Osteocyte (in vitro differentiated cells): ENCODE measurements at regions not wholly inside any gene's neighbourhood (a gene's known extent, or its start where the extent isn't known, plus 50 kb on each side); places are given as distances from the start of the nearest gene placed in this dataset.
"Not testable (repeated sequence)": the region's sequence is repeated elsewhere in the genome, so short reads cannot be mapped to it uniquely, and the experiment has no call there.

ENCODE experiments used
- DNase-seq: peaks from one replicate; pipeline ENCODE4 v3.0.0; 2021; ENCODE audit warnings: mixed read lengths; ENCODE audit not compliant: unreplicated experiment; ENCODE audit errors: extremely low spot score
- H3K27ac Mint-ChIP-seq: one replicate; pipeline ENCODE4 v1.8.0; 2021; ENCODE audit warnings: mild to moderate bottlenecking, mixed read lengths; ENCODE audit not compliant: unreplicated experiment
- H3K27me3 Mint-ChIP-seq: one replicate; pipeline ENCODE4 v1.8.0; 2021; ENCODE audit warnings: mixed read lengths; ENCODE audit not compliant: unreplicated experiment
- H3K36me3 Mint-ChIP-seq: one replicate; pipeline ENCODE4 v1.8.0; 2021; ENCODE audit warnings: mixed read lengths; ENCODE audit not compliant: unreplicated experiment
- H3K4me1 Mint-ChIP-seq: one replicate; pipeline ENCODE4 v1.8.0; 2021; ENCODE audit warnings: mixed read lengths; ENCODE audit not compliant: unreplicated experiment
- H3K4me3 Mint-ChIP-seq: one replicate; pipeline ENCODE4 v1.8.0; 2021; ENCODE audit warnings: mild to moderate bottlenecking, moderate library complexity, mixed read lengths; ENCODE audit not compliant: unreplicated experiment
- H3K9me3 Mint-ChIP-seq: one replicate; pipeline ENCODE4 v1.8.0; 2021; ENCODE audit warnings: mixed read lengths; ENCODE audit not compliant: unreplicated experiment
- TF ChIP-seq, protein P1 (sequence below): fragments of 200-600 bp; sonication (generic); IDR thresholded peaks from 2 replicates; pipeline ENCODE4 v1.5.0; 2021; ENCODE audit warnings: antibody characterized with exemption, mild to moderate bottlenecking, moderate library complexity

DNA sequence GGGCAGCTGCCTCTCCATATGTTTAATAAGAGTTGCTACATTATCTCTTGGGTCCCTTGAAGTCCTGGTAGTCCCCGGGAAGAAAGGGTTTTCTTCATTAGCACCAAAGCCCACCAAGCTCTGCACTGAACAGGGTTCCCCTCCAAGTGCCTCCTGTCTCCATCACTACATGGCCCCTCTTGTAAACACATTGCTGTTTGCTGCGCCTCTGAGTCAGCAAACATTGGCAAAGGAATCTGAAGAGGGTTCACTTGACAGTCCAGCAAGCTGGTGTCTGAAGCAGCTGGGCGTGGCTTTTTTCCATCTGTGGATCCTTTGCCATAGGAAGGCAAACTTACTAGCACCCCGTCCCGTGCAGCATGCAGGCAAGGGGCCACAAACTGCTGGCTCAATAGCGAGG lies 82.8 kb downstream of the TEX51 start:
- no peak for DNase-seq
- H3K27ac Mint-ChIP-seq, result no peak overlapping the region
- no peak overlapping the region for H3K4me3 Mint-ChIP-seq
- H3K27me3 Mint-ChIP-seq, result peaks cover 44% of the 10 kb centered on the region
- no peaks in the 10 kb centered on the region for H3K4me1 Mint-ChIP-seq
- H3K36me3 Mint-ChIP-seq, result no peaks in the 10 kb centered on the region
- TF ChIP-seq, protein P1, sequence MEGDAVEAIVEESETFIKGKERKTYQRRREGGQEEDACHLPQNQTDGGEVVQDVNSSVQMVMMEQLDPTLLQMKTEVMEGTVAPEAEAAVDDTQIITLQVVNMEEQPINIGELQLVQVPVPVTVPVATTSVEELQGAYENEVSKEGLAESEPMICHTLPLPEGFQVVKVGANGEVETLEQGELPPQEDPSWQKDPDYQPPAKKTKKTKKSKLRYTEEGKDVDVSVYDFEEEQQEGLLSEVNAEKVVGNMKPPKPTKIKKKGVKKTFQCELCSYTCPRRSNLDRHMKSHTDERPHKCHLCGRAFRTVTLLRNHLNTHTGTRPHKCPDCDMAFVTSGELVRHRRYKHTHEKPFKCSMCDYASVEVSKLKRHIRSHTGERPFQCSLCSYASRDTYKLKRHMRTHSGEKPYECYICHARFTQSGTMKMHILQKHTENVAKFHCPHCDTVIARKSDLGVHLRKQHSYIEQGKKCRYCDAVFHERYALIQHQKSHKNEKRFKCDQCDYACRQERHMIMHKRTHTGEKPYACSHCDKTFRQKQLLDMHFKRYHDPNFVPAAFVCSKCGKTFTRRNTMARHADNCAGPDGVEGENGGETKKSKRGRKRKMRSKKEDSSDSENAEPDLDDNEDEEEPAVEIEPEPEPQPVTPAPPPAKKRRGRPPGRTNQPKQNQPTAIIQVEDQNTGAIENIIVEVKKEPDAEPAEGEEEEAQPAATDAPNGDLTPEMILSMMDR, result no peak
- no peaks in the 10 kb centered on the region for H3K9me3 Mint-ChIP-seq

DNA sequence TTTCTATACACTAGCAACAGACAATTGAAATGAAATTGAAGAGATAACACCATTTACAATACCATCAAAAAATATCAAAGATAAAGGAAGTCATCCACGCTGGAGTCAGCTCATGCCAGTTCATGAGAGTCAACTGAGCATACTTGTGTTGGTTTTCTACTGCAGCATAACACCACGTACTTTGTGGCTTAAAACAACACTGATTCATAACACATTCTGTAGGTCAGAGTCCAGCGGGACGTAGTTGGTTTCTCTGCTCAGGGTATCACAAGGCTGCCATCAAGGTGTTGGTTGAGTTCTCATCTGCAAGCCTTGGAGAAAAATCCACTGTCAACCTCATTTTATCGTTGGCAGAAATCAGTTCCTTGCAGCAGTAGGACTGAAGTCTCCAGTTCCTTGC lies 84.2 kb downstream of the TEX51 start:
- Mint-ChIP-seq H3K27me3 (peaks cover 55% of the 10 kb centered on the region), H3K27ac (no peak overlapping the region), H3K4me1 (no peaks in the 10 kb centered on the region), H3K36me3 (no peaks in the 10 kb centered on the region), H3K9me3 (no peaks in the 10 kb centered on the region), H3K4me3 (no peak overlapping the region)
- TF ChIP-seq, protein P1, result no peak
- no peak for DNase-seq

DNA sequence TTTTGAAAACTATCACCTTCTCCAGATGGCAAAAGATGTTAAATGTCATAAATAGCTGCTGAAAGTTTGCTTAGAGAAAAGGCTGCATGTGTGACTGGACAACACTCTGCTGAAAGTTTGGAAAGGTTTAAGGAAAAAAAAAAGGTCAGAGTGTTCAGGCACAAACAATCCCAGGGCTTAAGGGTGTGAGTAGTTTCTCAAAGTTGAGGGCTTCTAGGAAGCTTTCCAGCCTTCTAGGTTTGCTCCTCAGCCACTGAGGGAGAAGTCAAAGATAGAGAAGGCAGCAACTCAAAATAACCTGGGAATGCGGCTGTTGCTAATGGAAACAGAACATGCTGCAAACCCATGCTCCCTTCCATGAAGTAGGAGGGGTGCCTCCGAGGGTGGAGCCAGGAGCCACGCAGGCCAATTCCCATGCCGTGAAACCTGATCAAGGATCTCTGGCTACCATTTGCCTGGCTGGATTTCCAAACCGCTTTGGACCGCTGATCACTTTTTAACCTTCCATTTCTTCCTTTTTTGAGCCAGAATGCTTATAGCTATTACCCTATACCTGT lies 88.0 kb downstream of the TEX51 start:
- Mint-ChIP-seq H3K36me3 (no peaks in the 10 kb centered on the region), H3K27ac (no peak overlapping the region), H3K4me3 (no peak overlapping the region), H3K27me3 (peaks cover 72% of the 10 kb centered on the region), H3K9me3 (no peaks in the 10 kb centered on the region), H3K4me1 (no peaks in the 10 kb centered on the region)
- DNase-seq, result no peak
- TF ChIP-seq, protein P1, result no peak

DNA sequence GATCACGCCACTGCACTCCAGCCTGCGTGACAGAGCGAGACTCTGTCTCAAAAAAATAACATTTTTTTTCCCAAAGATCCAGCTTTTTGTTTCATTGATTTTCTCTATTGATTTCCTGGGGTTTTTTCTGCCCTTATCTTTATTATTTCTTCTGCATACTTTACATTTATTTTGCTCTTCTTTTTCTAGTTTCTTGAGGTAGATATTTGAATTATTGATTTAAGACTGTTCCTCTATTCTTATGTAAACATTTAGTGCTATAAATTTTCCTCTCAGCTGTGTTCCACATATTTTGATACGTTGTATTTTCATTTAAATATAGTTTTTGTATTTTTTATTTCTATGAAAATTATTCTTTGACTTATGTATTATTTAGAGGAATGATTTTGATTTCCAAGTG lies 89.8 kb downstream of the TEX51 start:
- Mint-ChIP-seq H3K27me3 (peaks cover 78% of the 10 kb centered on the region), H3K4me1 (no peaks in the 10 kb centered on the region), H3K4me3 (no peak overlapping the region), H3K27ac (no peak overlapping the region), H3K9me3 (no peaks in the 10 kb centered on the region), H3K36me3 (no peaks in the 10 kb centered on the region)
- no peak for DNase-seq
- TF ChIP-seq, protein P1, result no peak

DNA sequence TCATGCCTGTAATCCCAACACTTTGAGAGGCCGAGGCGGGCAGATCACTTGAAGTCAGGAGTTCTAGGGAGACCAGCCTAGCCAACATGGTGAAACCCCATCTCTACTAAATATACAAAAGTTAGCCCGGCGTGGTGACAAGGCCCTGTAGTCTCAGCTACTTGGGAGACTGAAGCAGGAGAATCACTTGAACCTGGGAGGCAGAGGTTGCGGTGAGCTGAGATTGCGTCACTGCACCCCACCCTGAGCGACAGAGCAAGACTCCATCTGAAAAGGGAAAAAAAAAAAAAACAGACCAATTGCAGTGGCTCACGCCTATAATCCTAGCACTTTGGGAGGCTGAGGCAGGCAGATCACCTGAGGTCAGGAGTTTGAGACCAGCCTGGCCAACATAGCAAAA lies 90.4 kb downstream of the TEX51 start:
- peaks cover 72% of the 10 kb centered on the region for H3K27me3 Mint-ChIP-seq
- H3K27ac Mint-ChIP-seq, H3K4me1 Mint-ChIP-seq, H3K9me3 Mint-ChIP-seq, H3K4me3 Mint-ChIP-seq, DNase-seq, H3K36me3 Mint-ChIP-seq: not testable (repeated sequence)

DNA sequence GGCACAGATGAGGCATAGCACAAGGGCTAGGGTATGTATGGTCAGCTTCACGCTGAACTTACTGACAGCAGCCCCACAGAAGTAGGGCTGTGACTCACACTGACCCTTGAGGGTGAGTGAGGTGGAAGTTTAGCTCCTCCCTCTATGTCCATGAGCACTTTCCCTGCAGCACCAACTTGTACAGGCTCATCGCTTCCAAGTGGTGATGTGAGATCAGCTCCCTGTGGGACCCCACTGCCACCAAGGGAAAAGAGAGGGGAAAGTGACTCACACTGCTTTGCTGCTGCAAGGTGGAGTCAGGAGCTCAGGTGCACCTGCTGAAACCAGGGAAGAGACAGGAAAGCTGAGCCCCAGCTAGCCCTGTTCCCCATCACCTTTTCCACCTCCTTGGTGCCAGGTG lies 91.5 kb downstream of the TEX51 start:
- Mint-ChIP-seq H3K36me3 (no peaks in the 10 kb centered on the region), H3K27ac (no peak overlapping the region), H3K4me1 (no peaks in the 10 kb centered on the region), H3K27me3 (peaks cover 74% of the 10 kb centered on the region), H3K9me3 (no peaks in the 10 kb centered on the region), H3K4me3 (no peak overlapping the region)
- TF ChIP-seq, protein P1, result no peak
- no peak for DNase-seq
